ENCODE measurements at regions not wholly inside any gene's neighbourhood (a gene's known extent, or its start where the extent isn't known, plus 50 kb on each side); places are given as distances from the start of the nearest gene placed in this dataset.

DNA sequence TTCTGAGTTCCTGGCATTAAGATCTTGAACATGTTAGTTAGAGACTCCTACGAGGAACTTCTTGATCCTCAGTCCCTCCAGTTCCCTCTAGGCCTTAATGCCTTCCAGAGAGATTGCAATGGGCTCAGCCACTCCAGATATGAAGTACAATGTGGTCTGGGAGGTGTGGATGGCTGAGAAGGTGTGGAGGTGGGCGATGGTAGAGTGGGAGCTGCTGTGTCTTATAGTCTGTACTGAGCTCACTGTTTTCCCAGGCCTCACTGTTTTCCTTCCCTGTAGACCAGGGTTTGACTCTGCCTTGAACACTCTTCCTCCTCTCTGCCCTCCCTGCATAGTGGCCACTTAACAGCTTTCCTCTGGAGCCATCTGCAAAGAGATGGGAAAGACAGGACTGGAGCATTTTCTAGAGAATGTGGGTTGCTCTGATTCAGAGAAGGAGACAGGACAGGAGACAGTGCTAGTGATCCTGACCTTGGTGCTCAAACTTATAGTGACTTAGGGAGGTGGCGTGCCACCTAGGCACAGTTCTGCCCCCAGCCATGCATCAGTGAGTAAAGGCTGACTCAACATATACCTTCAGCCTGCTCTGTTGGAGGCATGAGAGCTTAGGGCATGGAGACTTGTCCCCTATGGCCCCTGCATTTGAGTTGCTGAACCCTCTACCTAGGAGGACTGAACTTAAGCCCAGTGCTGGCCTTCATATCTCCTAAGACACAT, 129.7 kb downstream of the TDRD15 start:
- H3K36me3 Mint-ChIP-seq: no peaks in the 10 kb centered on the region
- ChIA-PET POLR2A (no interaction called here), CTCF (no interaction called here)
- ATAC-seq: no peak
- no peaks in the 10 kb centered on the region for H3K9me3 Mint-ChIP-seq
- no peak overlapping the region for H3K4me3 Mint-ChIP-seq
- H3K27ac Mint-ChIP-seq: no peak overlapping the region
- H3K4me1 Mint-ChIP-seq: peaks cover 23% of the 10 kb centered on the region
- TF ChIP-seq NFE2L1 (CRISPR knock-in tag; IDR thresholded peaks at IDR 0.05): no peak
- TF ChIP-seq, protein P1, sequence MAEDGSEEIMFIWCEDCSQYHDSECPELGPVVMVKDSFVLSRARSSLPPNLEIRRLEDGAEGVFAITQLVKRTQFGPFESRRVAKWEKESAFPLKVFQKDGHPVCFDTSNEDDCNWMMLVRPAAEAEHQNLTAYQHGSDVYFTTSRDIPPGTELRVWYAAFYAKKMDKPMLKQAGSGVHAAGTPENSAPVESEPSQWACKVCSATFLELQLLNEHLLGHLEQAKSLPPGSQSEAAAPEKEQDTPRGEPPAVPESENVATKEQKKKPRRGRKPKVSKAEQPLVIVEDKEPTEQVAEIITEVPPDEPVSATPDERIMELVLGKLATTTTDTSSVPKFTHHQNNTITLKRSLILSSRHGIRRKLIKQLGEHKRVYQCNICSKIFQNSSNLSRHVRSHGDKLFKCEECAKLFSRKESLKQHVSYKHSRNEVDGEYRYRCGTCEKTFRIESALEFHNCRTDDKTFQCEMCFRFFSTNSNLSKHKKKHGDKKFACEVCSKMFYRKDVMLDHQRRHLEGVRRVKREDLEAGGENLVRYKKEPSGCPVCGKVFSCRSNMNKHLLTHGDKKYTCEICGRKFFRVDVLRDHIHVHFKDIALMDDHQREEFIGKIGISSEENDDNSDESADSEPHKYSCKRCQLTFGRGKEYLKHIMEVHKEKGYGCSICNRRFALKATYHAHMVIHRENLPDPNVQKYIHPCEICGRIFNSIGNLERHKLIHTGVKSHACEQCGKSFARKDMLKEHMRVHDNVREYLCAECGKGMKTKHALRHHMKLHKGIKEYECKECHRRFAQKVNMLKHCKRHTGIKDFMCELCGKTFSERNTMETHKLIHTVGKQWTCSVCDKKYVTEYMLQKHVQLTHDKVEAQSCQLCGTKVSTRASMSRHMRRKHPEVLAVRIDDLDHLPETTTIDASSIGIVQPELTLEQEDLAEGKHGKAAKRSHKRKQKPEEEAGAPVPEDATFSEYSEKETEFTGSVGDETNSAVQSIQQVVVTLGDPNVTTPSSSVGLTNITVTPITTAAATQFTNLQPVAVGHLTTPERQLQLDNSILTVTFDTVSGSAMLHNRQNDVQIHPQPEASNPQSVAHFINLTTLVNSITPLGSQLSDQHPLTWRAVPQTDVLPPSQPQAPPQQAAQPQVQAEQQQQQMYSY (CRISPR knock-in tag; IDR thresholded peaks at IDR 0.05): no peak
- no peak for TF ChIP-seq ZNF671 (CRISPR knock-in tag; IDR thresholded peaks at IDR 0.05)
- TF ChIP-seq, protein P2, sequence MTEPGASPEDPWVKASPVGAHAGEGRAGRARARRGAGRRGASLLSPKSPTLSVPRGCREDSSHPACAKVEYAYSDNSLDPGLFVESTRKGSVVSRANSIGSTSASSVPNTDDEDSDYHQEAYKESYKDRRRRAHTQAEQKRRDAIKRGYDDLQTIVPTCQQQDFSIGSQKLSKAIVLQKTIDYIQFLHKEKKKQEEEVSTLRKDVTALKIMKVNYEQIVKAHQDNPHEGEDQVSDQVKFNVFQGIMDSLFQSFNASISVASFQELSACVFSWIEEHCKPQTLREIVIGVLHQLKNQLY (CRISPR knock-in tag; IDR thresholded peaks at IDR 0.05): no peak
- TF ChIP-seq, protein P3, sequence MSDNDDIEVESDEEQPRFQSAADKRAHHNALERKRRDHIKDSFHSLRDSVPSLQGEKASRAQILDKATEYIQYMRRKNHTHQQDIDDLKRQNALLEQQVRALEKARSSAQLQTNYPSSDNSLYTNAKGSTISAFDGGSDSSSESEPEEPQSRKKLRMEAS (CRISPR knock-in tag; IDR thresholded peaks at IDR 0.05): no peak
- no peak for TF ChIP-seq MYBL2 (CRISPR knock-in tag; IDR thresholded peaks at IDR 0.05)
- no peak for TF ChIP-seq ATF1 (CRISPR knock-in tag; IDR thresholded peaks at IDR 0.05)
- TF ChIP-seq, protein P4, sequence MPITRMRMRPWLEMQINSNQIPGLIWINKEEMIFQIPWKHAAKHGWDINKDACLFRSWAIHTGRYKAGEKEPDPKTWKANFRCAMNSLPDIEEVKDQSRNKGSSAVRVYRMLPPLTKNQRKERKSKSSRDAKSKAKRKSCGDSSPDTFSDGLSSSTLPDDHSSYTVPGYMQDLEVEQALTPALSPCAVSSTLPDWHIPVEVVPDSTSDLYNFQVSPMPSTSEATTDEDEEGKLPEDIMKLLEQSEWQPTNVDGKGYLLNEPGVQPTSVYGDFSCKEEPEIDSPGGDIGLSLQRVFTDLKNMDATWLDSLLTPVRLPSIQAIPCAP (CRISPR knock-in tag; IDR thresholded peaks at IDR 0.05): no peak
- TF ChIP-seq, protein P5, sequence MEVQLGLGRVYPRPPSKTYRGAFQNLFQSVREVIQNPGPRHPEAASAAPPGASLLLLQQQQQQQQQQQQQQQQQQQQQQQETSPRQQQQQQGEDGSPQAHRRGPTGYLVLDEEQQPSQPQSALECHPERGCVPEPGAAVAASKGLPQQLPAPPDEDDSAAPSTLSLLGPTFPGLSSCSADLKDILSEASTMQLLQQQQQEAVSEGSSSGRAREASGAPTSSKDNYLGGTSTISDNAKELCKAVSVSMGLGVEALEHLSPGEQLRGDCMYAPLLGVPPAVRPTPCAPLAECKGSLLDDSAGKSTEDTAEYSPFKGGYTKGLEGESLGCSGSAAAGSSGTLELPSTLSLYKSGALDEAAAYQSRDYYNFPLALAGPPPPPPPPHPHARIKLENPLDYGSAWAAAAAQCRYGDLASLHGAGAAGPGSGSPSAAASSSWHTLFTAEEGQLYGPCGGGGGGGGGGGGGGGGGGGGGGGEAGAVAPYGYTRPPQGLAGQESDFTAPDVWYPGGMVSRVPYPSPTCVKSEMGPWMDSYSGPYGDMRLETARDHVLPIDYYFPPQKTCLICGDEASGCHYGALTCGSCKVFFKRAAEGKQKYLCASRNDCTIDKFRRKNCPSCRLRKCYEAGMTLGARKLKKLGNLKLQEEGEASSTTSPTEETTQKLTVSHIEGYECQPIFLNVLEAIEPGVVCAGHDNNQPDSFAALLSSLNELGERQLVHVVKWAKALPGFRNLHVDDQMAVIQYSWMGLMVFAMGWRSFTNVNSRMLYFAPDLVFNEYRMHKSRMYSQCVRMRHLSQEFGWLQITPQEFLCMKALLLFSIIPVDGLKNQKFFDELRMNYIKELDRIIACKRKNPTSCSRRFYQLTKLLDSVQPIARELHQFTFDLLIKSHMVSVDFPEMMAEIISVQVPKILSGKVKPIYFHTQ (CRISPR knock-in tag; IDR thresholded peaks at IDR 0.05): no peak
- no peak for TF ChIP-seq GABPB1 (CRISPR knock-in tag; IDR thresholded peaks at IDR 0.05)
- TF ChIP-seq FOXJ3 (CRISPR knock-in tag; IDR thresholded peaks at IDR 0.05; ENCODE audit: borderline replicate concordance): no peak
- no peak for DNase-seq (ENCODE audit: low spot score)
- no peaks in the 10 kb centered on the region for H3K27me3 Mint-ChIP-seq (ENCODE audit: low read depth)

DNA sequence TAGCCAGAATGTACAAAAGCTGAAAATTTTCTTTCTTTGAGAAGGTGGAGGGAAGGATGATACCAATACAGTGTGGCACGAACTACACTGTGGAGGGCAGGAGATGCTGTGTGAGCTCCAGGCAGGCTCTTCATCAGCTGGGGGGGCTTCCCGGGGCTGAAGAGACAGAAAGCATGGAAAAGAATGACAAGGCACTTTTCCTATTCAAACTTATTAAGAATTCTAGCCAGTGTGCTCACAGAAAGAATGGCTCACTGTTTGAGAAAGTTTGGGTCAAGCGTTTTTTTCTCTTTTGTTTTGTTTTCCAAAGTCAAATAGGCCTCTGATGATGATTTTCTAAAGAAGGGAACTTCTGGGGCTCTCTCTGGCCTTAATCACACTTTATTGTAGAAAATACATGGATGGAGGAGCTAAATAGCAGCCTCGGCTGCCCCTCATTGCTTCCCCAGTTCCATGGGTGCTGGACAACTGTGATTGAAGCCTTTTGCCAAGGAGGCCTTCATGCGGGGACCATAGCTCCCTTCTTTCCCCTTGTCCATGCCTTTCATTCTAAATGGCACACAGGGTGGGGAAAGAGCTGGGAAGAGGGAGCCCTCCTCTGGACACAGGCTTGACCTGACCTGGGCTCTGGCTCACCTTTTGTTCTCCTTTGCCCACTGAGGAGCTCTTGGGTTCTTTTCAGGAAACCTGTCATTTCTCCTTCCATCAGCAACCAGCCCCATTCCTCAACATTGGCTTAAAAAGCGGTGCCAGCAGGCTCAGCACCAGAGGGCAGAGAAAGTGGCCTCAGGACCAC, 130.6 kb downstream of the TDRD15 start:
- H3K4me1 Mint-ChIP-seq: peaks cover 28% of the 10 kb centered on the region
- H3K4me3 Mint-ChIP-seq: no peak overlapping the region
- ATAC-seq (no peak), DNase-seq (ENCODE audit: low spot score) (no peak)
- TF ChIP-seq NFATC4 (CRISPR knock-in tag; IDR thresholded peaks at IDR 0.05) (no peak), OVOL2 (CRISPR knock-in tag; IDR thresholded peaks at IDR 0.05; ENCODE audit: borderline replicate concordance) (no peak), NFE2L1 (CRISPR knock-in tag; IDR thresholded peaks at IDR 0.05) (no peak), ZNF671 (CRISPR knock-in tag; IDR thresholded peaks at IDR 0.05) (no peak), HMGA2 (CRISPR knock-in tag; IDR thresholded peaks at IDR 0.05) (no peak)
- TF ChIP-seq, protein P6, sequence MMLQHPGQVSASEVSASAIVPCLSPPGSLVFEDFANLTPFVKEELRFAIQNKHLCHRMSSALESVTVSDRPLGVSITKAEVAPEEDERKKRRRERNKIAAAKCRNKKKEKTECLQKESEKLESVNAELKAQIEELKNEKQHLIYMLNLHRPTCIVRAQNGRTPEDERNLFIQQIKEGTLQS (CRISPR knock-in tag; conservative IDR thresholded peaks at IDR 0.05): no peak
- TF ChIP-seq, protein P7, sequence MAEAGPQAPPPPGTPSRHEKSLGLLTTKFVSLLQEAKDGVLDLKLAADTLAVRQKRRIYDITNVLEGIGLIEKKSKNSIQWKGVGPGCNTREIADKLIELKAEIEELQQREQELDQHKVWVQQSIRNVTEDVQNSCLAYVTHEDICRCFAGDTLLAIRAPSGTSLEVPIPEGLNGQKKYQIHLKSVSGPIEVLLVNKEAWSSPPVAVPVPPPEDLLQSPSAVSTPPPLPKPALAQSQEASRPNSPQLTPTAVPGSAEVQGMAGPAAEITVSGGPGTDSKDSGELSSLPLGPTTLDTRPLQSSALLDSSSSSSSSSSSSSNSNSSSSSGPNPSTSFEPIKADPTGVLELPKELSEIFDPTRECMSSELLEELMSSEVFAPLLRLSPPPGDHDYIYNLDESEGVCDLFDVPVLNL (CRISPR knock-in tag; IDR thresholded peaks at IDR 0.05; ENCODE audit: borderline replicate concordance, low read depth): no peak
- TF ChIP-seq, protein P8, sequence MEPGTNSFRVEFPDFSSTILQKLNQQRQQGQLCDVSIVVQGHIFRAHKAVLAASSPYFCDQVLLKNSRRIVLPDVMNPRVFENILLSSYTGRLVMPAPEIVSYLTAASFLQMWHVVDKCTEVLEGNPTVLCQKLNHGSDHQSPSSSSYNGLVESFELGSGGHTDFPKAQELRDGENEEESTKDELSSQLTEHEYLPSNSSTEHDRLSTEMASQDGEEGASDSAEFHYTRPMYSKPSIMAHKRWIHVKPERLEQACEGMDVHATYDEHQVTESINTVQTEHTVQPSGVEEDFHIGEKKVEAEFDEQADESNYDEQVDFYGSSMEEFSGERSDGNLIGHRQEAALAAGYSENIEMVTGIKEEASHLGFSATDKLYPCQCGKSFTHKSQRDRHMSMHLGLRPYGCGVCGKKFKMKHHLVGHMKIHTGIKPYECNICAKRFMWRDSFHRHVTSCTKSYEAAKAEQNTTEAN (CRISPR knock-in tag; IDR thresholded peaks at IDR 0.05): no peak
- TF ChIP-seq, protein P9, sequence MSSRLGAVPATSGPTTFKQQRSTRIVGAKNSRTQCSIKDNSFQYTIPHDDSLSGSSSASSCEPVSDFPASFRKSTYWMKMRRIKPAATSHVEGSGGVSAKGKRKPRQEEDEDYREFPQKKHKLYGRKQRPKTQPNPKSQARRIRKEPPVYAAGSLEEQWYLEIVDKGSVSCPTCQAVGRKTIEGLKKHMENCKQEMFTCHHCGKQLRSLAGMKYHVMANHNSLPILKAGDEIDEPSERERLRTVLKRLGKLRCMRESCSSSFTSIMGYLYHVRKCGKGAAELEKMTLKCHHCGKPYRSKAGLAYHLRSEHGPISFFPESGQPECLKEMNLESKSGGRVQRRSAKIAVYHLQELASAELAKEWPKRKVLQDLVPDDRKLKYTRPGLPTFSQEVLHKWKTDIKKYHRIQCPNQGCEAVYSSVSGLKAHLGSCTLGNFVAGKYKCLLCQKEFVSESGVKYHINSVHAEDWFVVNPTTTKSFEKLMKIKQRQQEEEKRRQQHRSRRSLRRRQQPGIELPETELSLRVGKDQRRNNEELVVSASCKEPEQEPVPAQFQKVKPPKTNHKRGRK (CRISPR knock-in tag; IDR thresholded peaks at IDR 0.05; ENCODE audit: borderline replicate concordance): no peak
- no peaks in the 10 kb centered on the region for H3K27me3 Mint-ChIP-seq (ENCODE audit: low read depth)
- no peaks in the 10 kb centered on the region for H3K9me3 Mint-ChIP-seq
- H3K36me3 Mint-ChIP-seq: no peaks in the 10 kb centered on the region
- no peak overlapping the region for H3K27ac Mint-ChIP-seq
- CTCF ChIA-PET: interaction anchor here (1.1 kb wide), 1 partner anchor 63 kb away, joined by 3 read pairs; no protein-coding TSS in a partner anchor
- POLR2A ChIA-PET: no interaction called here

All from WTC11 (cell line).